Transverse colon (tissue), 4 donors: ENCODE measurements at regions not wholly inside any gene's neighbourhood (a gene's known extent, or its start where the extent isn't known, plus 50 kb on each side); places are given as distances from the start of the nearest gene placed in this dataset.

Source experiments
- POLR2A ChIP-seq: fragments of 450-650 bp; IDR thresholded peaks from one replicate; pipeline ENCODE4 v1.6.1; 2016; ENCODE audit warnings: antibody characterized with exemption, mild to moderate bottlenecking, moderate library complexity
- POLR2AphosphoS5 ChIP-seq, 3 donors: sonication (generic); formaldehyde crosslinking; IDR thresholded peaks; one replicate each; pipeline ENCODE4 v1.6.1; 2016; ENCODE audit warnings: antibody characterized with exemption in 3 of 3
- TF ChIP-seq, protein P1 (sequence below), 5 experiments: fragments of 200-600 bp in 3 of 5; fragments of 450-650 bp in 2 of 5; sonication (generic) in 3 of 5; IDR thresholded peaks; 1 replicate in 2 of 5; 2 replicates in 3 of 5; pipeline ENCODE4 v1.5.1; 2016 to 2017; ENCODE audit warnings: antibody characterized with exemption in 5 of 5, inconsistent platforms in 3 of 5, mild to moderate bottlenecking in 2 of 5, moderate library complexity in 1 of 5

DNA sequence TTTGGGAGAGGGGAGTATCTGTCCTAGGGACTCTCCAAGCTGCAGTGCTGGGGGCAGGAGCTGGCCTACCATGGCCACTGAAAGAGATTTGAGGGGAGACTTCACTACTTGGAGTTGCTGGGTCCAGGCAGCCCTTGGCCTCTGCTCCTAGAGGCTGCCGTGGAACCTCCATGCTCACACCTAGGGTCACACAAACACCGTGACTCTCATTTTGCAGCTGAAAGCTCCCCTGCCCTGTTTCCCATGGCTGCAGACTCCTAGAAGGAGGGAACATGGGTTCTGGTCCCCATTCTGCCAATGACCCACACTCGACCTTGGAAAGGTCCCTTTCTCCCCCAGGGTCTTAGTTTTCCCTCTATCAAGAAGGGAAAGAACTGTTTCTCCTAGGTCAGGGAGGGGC, 147.1 kb upstream of the PPP1R26 start:
- TF ChIP-seq, protein P1, sequence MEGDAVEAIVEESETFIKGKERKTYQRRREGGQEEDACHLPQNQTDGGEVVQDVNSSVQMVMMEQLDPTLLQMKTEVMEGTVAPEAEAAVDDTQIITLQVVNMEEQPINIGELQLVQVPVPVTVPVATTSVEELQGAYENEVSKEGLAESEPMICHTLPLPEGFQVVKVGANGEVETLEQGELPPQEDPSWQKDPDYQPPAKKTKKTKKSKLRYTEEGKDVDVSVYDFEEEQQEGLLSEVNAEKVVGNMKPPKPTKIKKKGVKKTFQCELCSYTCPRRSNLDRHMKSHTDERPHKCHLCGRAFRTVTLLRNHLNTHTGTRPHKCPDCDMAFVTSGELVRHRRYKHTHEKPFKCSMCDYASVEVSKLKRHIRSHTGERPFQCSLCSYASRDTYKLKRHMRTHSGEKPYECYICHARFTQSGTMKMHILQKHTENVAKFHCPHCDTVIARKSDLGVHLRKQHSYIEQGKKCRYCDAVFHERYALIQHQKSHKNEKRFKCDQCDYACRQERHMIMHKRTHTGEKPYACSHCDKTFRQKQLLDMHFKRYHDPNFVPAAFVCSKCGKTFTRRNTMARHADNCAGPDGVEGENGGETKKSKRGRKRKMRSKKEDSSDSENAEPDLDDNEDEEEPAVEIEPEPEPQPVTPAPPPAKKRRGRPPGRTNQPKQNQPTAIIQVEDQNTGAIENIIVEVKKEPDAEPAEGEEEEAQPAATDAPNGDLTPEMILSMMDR (IDR thresholded peaks at IDR 0.05): no peak
- TF ChIP-seq POLR2AphosphoS5 (IDR thresholded peaks at IDR 0.05) (no peak), POLR2A (no peak)
